Keratinocyte (primary cell): ENCODE measurements at regions not wholly inside any gene's neighbourhood (a gene's known extent, or its start where the extent isn't known, plus 50 kb on each side); places are given as distances from the start of the nearest gene placed in this dataset.

Source experiments
- DNase-seq: peaks from one replicate; pipeline ENCODE4 v3.0.0-alpha.2; 2011; ENCODE audit warnings: low read depth, missing footprints, low spot score
- FAIRE-seq: peaks from 2 replicates; lab custom pipeline; 2011; peaks lifted over from hg19 to GRCh38; lab: Jason Lieb, UNC
- H2AFZ ChIP-seq: 2 replicates; pipeline ENCODE4 v1.6.0; 2012; ENCODE audit warnings: low read length, control low read depth, inconsistent platforms; ENCODE audit not compliant: control insufficient read depth
- H3K27ac ChIP-seq: 2 replicates; pipeline ENCODE4 v1.5.1; 2011; ENCODE audit warnings: low read length; ENCODE audit not compliant: control insufficient read depth, insufficient read depth
- H3K27me3 ChIP-seq: 3 replicates; pipeline ENCODE4 v1.6.0; 2011; ENCODE audit warnings: low read length; ENCODE audit not compliant: control insufficient read depth, insufficient read depth; ENCODE audit errors: extremely low read depth
- H3K36me3 ChIP-seq, 2 experiments: 2 replicates in 1 of 2; 3 replicates in 1 of 2; pipeline ENCODE4 v1.5.1; 2011; ENCODE audit warnings: low read length in 2 of 2, mild to moderate bottlenecking in 1 of 2; ENCODE audit not compliant: control insufficient read depth in 2 of 2, insufficient read depth in 2 of 2; ENCODE audit errors: extremely low read depth in 1 of 2
- H3K4me1 ChIP-seq: 3 replicates; pipeline ENCODE4 v1.5.1; 2011; ENCODE audit warnings: low read length; ENCODE audit not compliant: control insufficient read depth, insufficient read depth; ENCODE audit errors: extremely low read depth
- H3K4me2 ChIP-seq: 3 replicates; pipeline ENCODE4 v1.6.0; 2011; ENCODE audit warnings: low read depth, low read length; ENCODE audit not compliant: control insufficient read depth, insufficient read depth; ENCODE audit errors: extremely low read depth
- H3K4me3 ChIP-seq, 3 experiments: fragments of 200-600 bp in 1 of 3; sonication (generic) in 1 of 3; 2 replicates in 2 of 3; 3 replicates in 1 of 3; pipeline ENCODE4 v1.5.1; 2011 to 2016; ENCODE audit warnings: low read length in 3 of 3, mild to moderate bottlenecking in 3 of 3, control low read depth in 2 of 3, inconsistent platforms in 1 of 3, low read depth in 1 of 3, mixed read lengths in 1 of 3, mixed run types in 1 of 3, moderate library complexity in 1 of 3; ENCODE audit not compliant: control insufficient read depth in 2 of 3, insufficient read depth in 2 of 3; ENCODE audit errors: extremely low read depth in 1 of 3
- H3K79me2 ChIP-seq: 2 replicates; pipeline ENCODE4 v1.6.0; 2012; ENCODE audit warnings: low read length; ENCODE audit not compliant: control insufficient read depth, insufficient read depth
- H3K9ac ChIP-seq: 3 replicates; pipeline ENCODE4 v1.6.0; 2011; ENCODE audit warnings: low read length; ENCODE audit not compliant: control insufficient read depth, insufficient read depth; ENCODE audit errors: extremely low read depth
- H3K9me1 ChIP-seq: 3 replicates; pipeline ENCODE4 v1.6.0; 2011; ENCODE audit warnings: low read length; ENCODE audit not compliant: control insufficient read depth, insufficient read depth; ENCODE audit errors: extremely low read depth
- H3K9me3 ChIP-seq: 2 replicates; pipeline ENCODE4 v1.5.1; 2012; ENCODE audit warnings: low read depth, low read length; ENCODE audit not compliant: control insufficient read depth
- H4K20me1 ChIP-seq: 3 replicates; pipeline ENCODE4 v1.6.0; 2011; ENCODE audit warnings: low read length; ENCODE audit not compliant: control insufficient read depth, insufficient read depth; ENCODE audit errors: extremely low read depth
- CTCF ChIP-seq, 3 experiments: IDR thresholded peaks in 1 of 3; conservative IDR thresholded peaks in 1 of 3; optimal IDR thresholded peaks in 1 of 3; 2 replicates in 2 of 3; 3 replicates in 1 of 3; pipeline versions ENCODE3 to v1.5.1; 2011; ENCODE audit warnings: low read length in 3 of 3, mild to moderate bottlenecking in 3 of 3, moderate library complexity in 2 of 3, control low read depth in 1 of 3, inconsistent platforms in 1 of 3; ENCODE audit not compliant: insufficient read depth in 2 of 3; ENCODE audit errors: extremely low read depth in 1 of 3
- EZH2 ChIP-seq: IDR thresholded peaks from one replicate; pipeline ENCODE4 v1.6.1; 2012; ENCODE audit warnings: inconsistent platforms, mild to moderate bottlenecking, low read length, moderate library complexity
- dilution Hi-C: fragments of 300-500 bp; cut with MboI; formaldehyde crosslinking; loops from one replicate; pipeline ENCODE4 v1.7.0; 2020; ENCODE audit warnings: low sequenced_read_pairs; ENCODE audit not compliant: extremely low pct_ligation_motif_present

GRCh38 chrX:8861908-8862307, 60.7 kb upstream of the FAM9A start:
- Histone ChIP-seq H3K4me1 (no peaks in the 10 kb centered on the region), H3K9me3 (no peaks in the 10 kb centered on the region), H3K36me3 (no peaks in the 10 kb centered on the region), H3K4me3 (no peak overlapping the region), H3K27me3 (no peaks in the 10 kb centered on the region), H2AFZ (no peak overlapping the region), H3K79me2 (no peaks in the 10 kb centered on the region), H3K9ac (no peak overlapping the region), H3K4me2 (no peak overlapping the region), H3K27ac (no peak overlapping the region), H4K20me1 (no peaks in the 10 kb centered on the region), H3K9me1 (no peaks in the 10 kb centered on the region)
- dilution Hi-C loops: no loop called here
- TF ChIP-seq EZH2 (no peak), CTCF (optimal IDR thresholded peaks at IDR 0.05 in 1 of 3, IDR thresholded peaks at IDR 0.05 in 1 of 3, conservative IDR thresholded peaks at IDR 0.05 in 1 of 3; ENCODE audit: extremely low read depth in 1 of 3, insufficient read depth in 2 of 3, low read length in 3 of 3) (no peak)
- DNase-seq (no peak), FAIRE-seq (no peak)

DNA sequence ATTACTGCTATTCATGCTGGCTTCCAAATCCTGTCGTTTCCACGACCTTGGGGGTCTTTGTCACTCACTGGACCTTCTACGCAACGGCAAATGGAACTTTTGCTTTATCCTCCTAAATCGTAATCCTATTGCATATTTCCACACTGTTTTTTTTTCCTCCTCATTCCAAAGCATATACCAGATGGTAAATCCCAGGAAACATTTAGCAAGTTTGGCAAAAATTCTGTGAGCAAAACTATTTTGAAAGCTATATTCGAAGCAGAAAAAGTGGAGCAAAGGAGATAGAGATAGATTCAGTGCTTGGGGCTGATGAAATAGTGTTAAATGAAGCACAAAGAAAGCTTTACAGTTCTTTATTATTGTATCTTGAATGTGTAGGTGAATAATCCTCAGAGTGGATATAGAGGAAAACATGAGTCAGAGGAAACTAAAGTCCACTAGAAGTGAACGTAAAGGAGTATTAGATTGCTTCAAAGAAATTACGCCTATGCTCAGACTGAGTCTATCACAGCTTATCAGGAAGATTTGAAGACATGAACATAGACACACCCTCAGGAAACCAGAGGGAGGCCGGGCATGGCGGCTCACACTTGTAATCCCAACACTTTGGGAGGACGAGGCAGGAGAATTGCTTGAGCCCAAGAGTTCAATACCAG, 50.2 kb upstream of the FAM9A start:
- H3K4me2 ChIP-seq: no peak overlapping the region
- DNase-seq (no peak), FAIRE-seq (no peak)
- dilution Hi-C loops: no loop called here
- peaks cover 18% of the 10 kb centered on the region for H3K4me1 ChIP-seq
- no peaks in the 10 kb centered on the region for H3K9me1 ChIP-seq
- no peaks in the 10 kb centered on the region for H3K27me3 ChIP-seq
- H4K20me1 ChIP-seq: no peaks in the 10 kb centered on the region
- no peak overlapping the region for H3K9ac ChIP-seq
- H3K79me2 ChIP-seq: no peaks in the 10 kb centered on the region
- TF ChIP-seq CTCF (optimal IDR thresholded peaks at IDR 0.05 in 1 of 3, IDR thresholded peaks at IDR 0.05 in 1 of 3, conservative IDR thresholded peaks at IDR 0.05 in 1 of 3; ENCODE audit: extremely low read depth in 1 of 3, insufficient read depth in 2 of 3, low read length in 3 of 3): no peak
- TF ChIP-seq EZH2: no peak
- H3K27ac ChIP-seq: no peak overlapping the region
- H3K9me3 ChIP-seq: no peaks in the 10 kb centered on the region
- no peak overlapping the region for H3K4me3 ChIP-seq
- no peak overlapping the region for H2AFZ ChIP-seq
- H3K36me3 ChIP-seq: no peaks in the 10 kb centered on the region
